GM19395 (cell line): ENCODE measurements at regions not wholly inside any gene's neighbourhood (a gene's known extent, or its start where the extent isn't known, plus 50 kb on each side); places are given as distances from the start of the nearest gene placed in this dataset.

Experiments
- ATAC-seq: cut with Tn5 transposase; IDR thresholded peaks from one replicate; pipeline ENCODE4 v1.9.1; 2021; ENCODE audit warnings: mild to moderate bottlenecking, moderate library complexity; ENCODE audit not compliant: unreplicated experiment

- ATAC-seq: no peak
These were observed 126.7 kb downstream of the QPCT start for GRCh38 chr2:37471104-37471503.

- no peak for ATAC-seq
These were observed 127.6 kb downstream of the QPCT start for GRCh38 chr2:37471994-37472393.

GRCh38 chr2:37472959-37473358, 128.5 kb downstream of the QPCT start:
- no peak for ATAC-seq

GRCh38 chr2:37476411-37476810, 132.0 kb downstream of the QPCT start:
- ATAC-seq: no peak

GRCh38 chr2:37477921-37478320, 133.5 kb downstream of the QPCT start:
- ATAC-seq: no peak

- ATAC-seq: no peak
These were observed 136.8 kb downstream of the QPCT start for GRCh38 chr2:37481244-37481643.

- no peak for ATAC-seq
These were observed 144.6 kb downstream of the QPCT start for GRCh38 chr2:37489041-37489456.

- ATAC-seq: no peak
These were observed 145.1 kb downstream of the QPCT start for GRCh38 chr2:37489536-37489935.

- ATAC-seq: no peak
These were observed 149.0 kb downstream of the QPCT start for GRCh38 chr2:37493425-37493824.

- ATAC-seq: no peak
These were observed 154.7 kb downstream of the QPCT start for GRCh38 chr2:37499113-37499512.

- ATAC-seq: no peak
These were observed 155.6 kb downstream of the QPCT start for GRCh38 chr2:37500031-37500430.

- no peak for ATAC-seq
These were observed 156.7 kb downstream of the QPCT start for GRCh38 chr2:37501113-37501512.

- ATAC-seq: no peak
These were observed 162.1 kb downstream of the QPCT start for GRCh38 chr2:37506407-37507050.

- no peak for ATAC-seq
These were observed 162.6 kb downstream of the QPCT start for GRCh38 chr2:37507051-37507410.

- ATAC-seq: no peak
These were observed 163.3 kb downstream of the QPCT start for GRCh38 chr2:37507703-37508102.

GRCh38 chr2:37512971-37513370, 158.5 kb downstream of the CDC42EP3 start:
- no peak for ATAC-seq

GRCh38 chr2:37523814-37524362, 147.6 kb downstream of the CDC42EP3 start:
- ATAC-seq: no peak

- ATAC-seq: no peak
These were observed 145.1 kb downstream of the CDC42EP3 start for GRCh38 chr2:37526323-37526722.

GRCh38 chr2:37526856-37527255, 144.6 kb downstream of the CDC42EP3 start:
- ATAC-seq: no peak

GRCh38 chr2:37527361-37527760, 144.1 kb downstream of the CDC42EP3 start:
- no peak for ATAC-seq

GRCh38 chr2:37529830-37530415, 141.5 kb downstream of the CDC42EP3 start:
- no peak for ATAC-seq

- no peak for ATAC-seq
These were observed 138.9 kb downstream of the CDC42EP3 start for GRCh38 chr2:37532503-37532902.

GRCh38 chr2:37537316-37537715, 134.1 kb downstream of the CDC42EP3 start:
- no peak for ATAC-seq
